ENCODE measurements at regions not wholly inside any gene's neighbourhood (a gene's known extent, or its start where the extent isn't known, plus 50 kb on each side); places are given as distances from the start of the nearest gene placed in this dataset.

- Histone ChIP-seq H3K4me1 (ENCODE audit: low read depth, poor library complexity, severe bottlenecking) (no peaks in the 10 kb centered on the region), H4K20me1 (ENCODE audit: insufficient read depth) (no peaks in the 10 kb centered on the region), H3K27ac (no peak overlapping the region), H2AFZ (ENCODE audit: low read depth) (no peak overlapping the region), H3K36me3 (ENCODE audit: insufficient read depth) (no peaks in the 10 kb centered on the region), H3K4me2 (no peak overlapping the region), H3K4me3 (IDR thresholded peaks at IDR 0.05; ENCODE audit: insufficient read depth, low read depth, low read length) (no peak overlapping the region), H3K79me2 (ENCODE audit: insufficient read depth, low read depth) (no peaks in the 10 kb centered on the region), H3K9ac (no peak overlapping the region), H3K27me3 (ENCODE audit: insufficient read depth, low read depth) (no peaks in the 10 kb centered on the region)
- no peak for TF ChIP-seq CTCF (conservative IDR thresholded peaks at IDR 0.05; ENCODE audit: low read depth, low read length)
Measured at GRCh38 chr18:38690626-38691025, 1125.0 kb upstream of the CELF4 start.

DNA sequence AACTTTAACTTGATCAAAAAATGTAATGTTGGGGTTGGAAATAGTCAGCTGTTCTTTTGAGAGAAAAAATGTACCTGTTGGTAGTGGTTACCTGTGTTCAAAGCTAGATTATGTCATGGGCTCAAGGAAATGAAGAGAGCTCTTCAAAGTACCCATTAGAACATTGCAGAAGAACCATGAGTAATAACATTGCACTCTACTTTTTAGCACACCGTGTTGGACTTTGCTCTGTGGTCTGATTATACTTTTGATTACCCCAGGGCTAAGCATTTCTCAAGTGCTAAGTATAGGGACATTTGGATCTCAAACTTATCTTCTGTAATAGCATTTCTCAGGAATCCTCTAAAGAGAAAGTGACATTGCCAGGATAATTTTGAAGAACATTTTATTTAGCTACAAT is 1122.8 kb upstream of the CELF4 start:
- H3K27ac ChIP-seq = no peak overlapping the region
- no peak overlapping the region for H3K9ac ChIP-seq
- H3K4me2 ChIP-seq = no peak overlapping the region
- no peak overlapping the region for H3K4me3 ChIP-seq (IDR thresholded peaks at IDR 0.05; ENCODE audit: insufficient read depth, low read depth, low read length)
- no peaks in the 10 kb centered on the region for H3K27me3 ChIP-seq (ENCODE audit: insufficient read depth, low read depth)
- H3K36me3 ChIP-seq (ENCODE audit: insufficient read depth) = no peaks in the 10 kb centered on the region
- TF ChIP-seq CTCF (conservative IDR thresholded peaks at IDR 0.05; ENCODE audit: low read depth, low read length) = no peak
- H3K4me1 ChIP-seq (ENCODE audit: low read depth, poor library complexity, severe bottlenecking) = no peaks in the 10 kb centered on the region
- H2AFZ ChIP-seq (ENCODE audit: low read depth) = no peak overlapping the region
- no peaks in the 10 kb centered on the region for H4K20me1 ChIP-seq (ENCODE audit: insufficient read depth)
- no peaks in the 10 kb centered on the region for H3K79me2 ChIP-seq (ENCODE audit: insufficient read depth, low read depth)

DNA sequence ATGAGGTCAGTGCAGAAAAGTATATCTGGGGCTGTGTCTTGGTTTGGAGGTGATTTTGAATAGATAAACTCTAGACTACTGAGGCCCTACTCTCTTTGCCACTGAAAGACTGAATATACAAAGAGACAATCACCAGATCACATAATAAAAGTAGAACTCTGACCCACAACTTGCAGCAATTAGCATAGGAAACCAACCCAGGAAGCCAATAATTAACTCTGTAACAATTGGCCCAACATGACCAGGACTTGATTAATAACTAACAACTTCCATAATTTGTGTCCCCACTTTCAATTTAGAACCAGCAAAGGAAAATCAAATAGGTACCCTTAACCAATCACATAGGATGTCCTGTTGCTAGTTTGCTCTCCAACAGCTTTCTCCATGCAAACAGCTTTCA is 1104.9 kb upstream of the CELF4 start:
- no peaks in the 10 kb centered on the region for H3K27me3 ChIP-seq (ENCODE audit: insufficient read depth, low read depth)
- H4K20me1 ChIP-seq (ENCODE audit: insufficient read depth) = no peaks in the 10 kb centered on the region
- H2AFZ ChIP-seq (ENCODE audit: low read depth) = no peak overlapping the region
- no peak for TF ChIP-seq CTCF (conservative IDR thresholded peaks at IDR 0.05; ENCODE audit: low read depth, low read length)
- no peak overlapping the region for H3K4me2 ChIP-seq
- no peak overlapping the region for H3K4me3 ChIP-seq (IDR thresholded peaks at IDR 0.05; ENCODE audit: insufficient read depth, low read depth, low read length)
- H3K27ac ChIP-seq = no peak overlapping the region
- no peaks in the 10 kb centered on the region for H3K36me3 ChIP-seq (ENCODE audit: insufficient read depth)
- H3K79me2 ChIP-seq (ENCODE audit: insufficient read depth, low read depth) = no peaks in the 10 kb centered on the region
- H3K4me1 ChIP-seq (ENCODE audit: low read depth, poor library complexity, severe bottlenecking) = no peaks in the 10 kb centered on the region
- H3K9ac ChIP-seq = no peak overlapping the region

- no peak overlapping the region for H3K4me2 ChIP-seq
- H3K36me3 ChIP-seq (ENCODE audit: insufficient read depth) = no peaks in the 10 kb centered on the region
- H3K27me3 ChIP-seq (ENCODE audit: insufficient read depth, low read depth) = no peaks in the 10 kb centered on the region
- H4K20me1 ChIP-seq (ENCODE audit: insufficient read depth) = no peaks in the 10 kb centered on the region
- no peaks in the 10 kb centered on the region for H3K4me1 ChIP-seq (ENCODE audit: low read depth, poor library complexity, severe bottlenecking)
- no peak overlapping the region for H3K27ac ChIP-seq
- H2AFZ ChIP-seq (ENCODE audit: low read depth) = no peak overlapping the region
- no peak for TF ChIP-seq CTCF (conservative IDR thresholded peaks at IDR 0.05; ENCODE audit: low read depth, low read length)
- H3K9ac ChIP-seq = no peak overlapping the region
- H3K79me2 ChIP-seq (ENCODE audit: insufficient read depth, low read depth) = no peaks in the 10 kb centered on the region
- H3K4me3 ChIP-seq (IDR thresholded peaks at IDR 0.05; ENCODE audit: insufficient read depth, low read depth, low read length) = no peak overlapping the region
Measured at GRCh38 chr18:38664929-38665328, 1099.3 kb upstream of the CELF4 start.

DNA sequence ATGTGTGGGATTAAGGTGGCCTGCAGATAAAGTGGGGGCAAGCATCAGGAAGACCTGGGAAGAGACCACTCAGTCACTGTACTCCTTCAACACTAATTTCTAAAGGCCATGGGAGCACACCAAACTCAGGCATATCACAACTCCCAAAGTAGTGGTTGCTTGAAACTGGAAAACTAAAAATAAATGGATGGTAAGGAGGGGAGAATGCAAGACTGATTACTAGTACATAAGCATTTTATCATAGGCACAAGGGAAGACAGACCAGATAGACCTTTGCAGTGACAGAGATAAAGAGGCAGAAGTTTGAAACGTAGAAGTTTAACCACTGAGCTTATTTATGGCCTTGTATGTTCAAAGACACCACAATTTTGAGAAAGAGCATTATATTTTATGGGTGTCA is 1098.1 kb upstream of the CELF4 start:
- no peak overlapping the region for H3K9ac ChIP-seq
- H3K27me3 ChIP-seq (ENCODE audit: insufficient read depth, low read depth) = no peaks in the 10 kb centered on the region
- H3K4me2 ChIP-seq = no peak overlapping the region
- H3K4me3 ChIP-seq (IDR thresholded peaks at IDR 0.05; ENCODE audit: insufficient read depth, low read depth, low read length) = no peak overlapping the region
- no peaks in the 10 kb centered on the region for H3K4me1 ChIP-seq (ENCODE audit: low read depth, poor library complexity, severe bottlenecking)
- H4K20me1 ChIP-seq (ENCODE audit: insufficient read depth) = no peaks in the 10 kb centered on the region
- no peak overlapping the region for H2AFZ ChIP-seq (ENCODE audit: low read depth)
- H3K36me3 ChIP-seq (ENCODE audit: insufficient read depth) = no peaks in the 10 kb centered on the region
- TF ChIP-seq CTCF (conservative IDR thresholded peaks at IDR 0.05; ENCODE audit: low read depth, low read length) = no peak
- H3K79me2 ChIP-seq (ENCODE audit: insufficient read depth, low read depth) = no peaks in the 10 kb centered on the region
- H3K27ac ChIP-seq = no peak overlapping the region
